NCI-H510A treated with DMSO at 0.1 percent for 48 hours (cell line): ENCODE measurements at regions not wholly inside any gene's neighbourhood (a gene's known extent, or its start where the extent isn't known, plus 50 kb on each side); places are given as distances from the start of the nearest gene placed in this dataset.

Experiments used
- DNase-seq: peaks from one replicate; lab custom pipeline; 2025; lab: John Stamatoyannopoulos, UW

- DNase-seq = no peak
Measured at GRCh38 chr1:72936942-72937341, 654.6 kb upstream of the NEGR1 start.

DNA sequence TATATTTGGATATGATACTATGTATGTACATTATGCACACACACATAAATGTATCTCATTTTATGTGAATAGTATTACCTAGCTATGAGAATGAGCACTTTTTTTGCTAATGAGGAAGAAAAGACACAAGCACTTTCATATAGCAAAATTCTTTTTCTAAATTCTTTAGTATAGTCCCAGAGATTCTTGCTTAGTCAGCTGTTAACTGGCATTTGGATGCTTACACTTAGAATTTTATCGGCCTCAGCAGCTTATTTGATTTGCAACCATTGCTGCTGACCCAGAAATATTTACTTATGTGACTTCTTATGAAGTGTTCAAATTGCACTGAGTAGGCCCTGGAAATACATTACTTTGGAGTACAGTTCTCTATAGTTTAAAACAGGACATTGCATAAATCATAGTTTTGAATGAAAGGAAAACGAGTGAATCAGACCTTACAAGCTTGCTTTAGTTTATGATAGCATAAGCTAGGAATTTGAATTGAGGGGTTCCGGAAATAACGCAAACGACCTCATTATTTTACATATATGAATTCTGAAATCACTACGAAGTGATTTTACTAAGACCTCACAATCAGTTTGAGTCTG lies 653.9 kb upstream of the NEGR1 start:
- DNase-seq = no peak

DNA sequence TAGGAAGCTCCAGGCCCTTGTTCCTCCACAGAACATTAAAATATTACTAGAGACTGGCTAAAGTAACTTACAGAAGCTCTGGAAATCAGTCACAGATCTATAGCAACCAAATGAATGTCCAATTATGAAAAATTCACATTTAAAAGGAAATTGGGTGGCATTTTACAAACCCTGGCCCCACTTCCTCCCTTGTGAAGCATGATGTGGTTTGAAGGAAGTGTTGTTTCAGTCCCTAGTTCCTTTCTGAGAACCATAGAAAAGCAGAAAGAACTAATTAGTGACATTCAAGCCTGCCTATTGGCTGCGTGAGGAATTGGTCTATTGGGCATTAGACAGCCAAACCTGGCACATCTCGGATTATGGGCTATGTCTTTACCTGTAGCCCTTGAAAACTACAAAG lies 649.7 kb upstream of the NEGR1 start:
- no peak for DNase-seq

DNA sequence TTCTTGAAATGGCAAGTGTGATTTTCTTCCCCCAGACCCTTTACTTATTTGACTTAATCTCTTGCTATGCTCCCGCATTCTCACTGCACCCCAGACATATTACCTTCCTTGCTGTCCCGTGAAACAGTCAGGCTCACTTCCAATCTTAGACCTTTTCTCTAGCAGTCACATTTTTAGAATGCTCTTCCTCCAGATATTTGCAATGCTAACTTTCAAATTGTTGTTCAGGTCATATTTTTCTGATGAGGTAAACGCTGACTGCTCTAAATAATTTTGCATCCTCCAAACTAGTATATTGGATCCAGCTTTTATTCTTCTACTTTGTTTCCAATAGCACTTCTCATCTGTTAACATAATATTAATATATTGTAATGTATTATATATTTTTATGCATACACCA lies 648.2 kb upstream of the NEGR1 start:
- no peak for DNase-seq

DNA sequence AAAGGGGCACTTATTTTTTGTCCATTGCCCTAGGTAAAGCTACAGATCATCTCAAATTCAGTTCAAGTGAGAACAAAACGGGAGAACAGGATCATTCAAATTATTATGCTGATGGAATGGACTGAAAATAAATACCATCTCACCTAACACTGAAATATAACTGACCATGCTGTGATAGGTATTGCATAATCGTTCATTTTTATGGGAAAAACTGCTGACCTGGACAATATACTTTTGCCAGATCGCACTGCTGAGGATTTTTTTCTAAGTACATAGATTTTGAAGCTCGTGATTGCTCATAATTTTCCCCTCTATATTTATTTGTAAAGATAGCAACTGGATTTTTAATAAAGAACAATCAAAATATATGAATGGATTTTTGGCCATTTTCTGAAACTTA lies 636.6 kb upstream of the NEGR1 start:
- DNase-seq = no peak

GRCh38 chr1:72917920-72918319 lies 635.6 kb upstream of the NEGR1 start:
- no peak for DNase-seq

DNA sequence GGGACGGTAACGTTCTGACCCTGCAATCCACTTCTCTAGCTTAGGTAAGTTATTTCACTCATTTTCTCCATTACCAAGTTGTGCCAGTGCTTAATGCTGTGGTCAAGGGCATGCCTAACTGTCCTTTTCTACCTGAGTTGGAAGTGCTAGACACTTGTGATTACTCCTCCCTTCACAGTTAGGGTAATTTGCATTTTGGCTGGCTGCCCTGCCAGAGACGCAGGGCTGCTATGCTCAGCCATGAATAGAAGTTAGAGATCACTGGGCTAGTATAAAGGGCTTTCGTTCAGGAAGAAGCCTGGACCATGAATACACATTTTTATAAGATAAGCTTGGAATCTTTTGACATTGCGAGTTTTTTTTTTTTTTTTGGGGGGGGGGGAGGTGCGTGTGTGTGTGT lies 633.2 kb upstream of the NEGR1 start:
- peak; percentile 77 for DNase-seq

DNA sequence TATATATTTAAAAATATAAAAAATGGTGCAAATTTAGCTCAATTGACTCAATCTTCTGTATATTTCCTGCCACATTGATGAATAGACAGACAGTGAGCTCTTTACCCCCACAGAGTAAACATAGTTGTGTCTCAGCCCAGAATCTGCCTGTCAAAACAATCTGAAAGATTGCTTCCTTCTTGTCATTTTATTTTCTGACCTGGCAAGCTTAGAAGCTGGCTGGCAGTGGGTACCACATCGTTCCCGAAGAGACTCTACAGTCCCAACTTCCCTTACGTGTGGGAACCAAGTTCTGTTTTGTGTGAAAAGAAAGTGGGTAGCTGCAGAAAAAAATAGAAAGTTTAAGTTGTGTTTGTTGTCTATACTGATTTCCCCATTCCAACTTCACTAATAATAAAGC lies 629.3 kb upstream of the NEGR1 start:
- peak; percentile 25 for DNase-seq

- DNase-seq = no peak
Measured at GRCh38 chr1:72896256-72896655, 613.9 kb upstream of the NEGR1 start.

DNA sequence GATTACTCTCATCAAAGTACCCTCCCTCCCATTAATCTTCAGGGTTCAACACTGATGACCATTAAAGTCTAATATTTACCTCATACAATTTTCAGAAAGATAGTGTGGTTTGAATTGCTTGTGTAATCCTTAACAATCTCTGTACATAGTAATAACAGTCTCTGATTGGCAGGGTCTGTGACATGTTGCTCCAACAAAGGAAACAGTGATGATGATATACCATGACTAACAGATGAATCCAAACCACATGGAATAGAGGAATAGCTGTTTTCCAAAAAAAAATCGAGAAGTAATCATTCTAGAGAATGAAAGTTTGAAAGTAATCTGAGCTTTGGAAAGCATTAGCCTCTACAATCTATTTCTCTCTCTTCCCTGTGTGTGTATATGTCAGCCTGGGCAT lies 610.1 kb upstream of the NEGR1 start:
- DNase-seq = no peak

GRCh38 chr1:72891976-72892375 lies 609.6 kb upstream of the NEGR1 start:
- DNase-seq = no peak

DNA sequence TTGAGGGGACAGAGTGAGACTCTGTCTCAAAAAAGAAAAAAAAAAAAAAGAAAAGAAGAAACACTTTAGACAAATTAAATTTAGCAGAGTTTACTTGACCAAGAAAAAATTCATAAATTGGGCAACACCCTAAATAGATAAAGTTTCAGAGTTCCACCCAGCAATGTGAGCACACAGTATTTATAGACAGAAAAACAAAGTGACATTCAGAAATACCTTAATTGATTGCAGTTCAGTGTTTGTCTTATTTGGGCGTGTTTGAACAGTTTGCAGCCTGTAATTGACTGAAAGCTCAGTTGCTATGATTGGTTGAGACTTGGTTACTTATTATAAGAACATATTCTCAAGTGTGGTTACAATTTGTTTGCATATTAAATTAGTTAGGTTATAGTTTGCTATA lies 603.5 kb upstream of the NEGR1 start:
- DNase-seq = no peak

- no peak for DNase-seq
Measured at GRCh38 chr1:72885017-72885416, 602.7 kb upstream of the NEGR1 start.

- DNase-seq = no peak
Measured at GRCh38 chr1:72869873-72870272, 587.5 kb upstream of the NEGR1 start.

- DNase-seq = no peak
Measured at GRCh38 chr1:72869441-72869840, 587.1 kb upstream of the NEGR1 start.

DNA sequence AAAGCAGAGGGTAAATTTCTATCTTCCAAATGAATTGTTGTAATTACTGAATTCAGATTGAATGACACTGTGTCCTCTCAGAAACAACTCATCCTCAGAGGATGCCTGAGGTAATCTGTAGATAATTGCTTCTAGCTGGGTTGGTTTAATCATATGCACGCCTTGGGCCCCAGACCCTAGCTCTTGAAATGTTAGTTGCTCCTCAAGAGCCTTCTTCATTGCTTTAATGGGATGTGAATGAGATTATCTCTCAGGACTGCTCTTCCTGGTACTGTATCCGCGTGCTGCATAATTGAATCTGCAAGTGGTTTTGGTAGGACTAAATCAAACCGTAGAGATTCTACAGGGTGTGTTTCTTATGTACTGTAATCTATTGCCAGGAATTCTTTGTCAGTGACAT lies 569.3 kb upstream of the NEGR1 start:
- DNase-seq = no peak

GRCh38 chr1:72848997-72849396 lies 566.7 kb upstream of the NEGR1 start:
- no peak for DNase-seq

DNA sequence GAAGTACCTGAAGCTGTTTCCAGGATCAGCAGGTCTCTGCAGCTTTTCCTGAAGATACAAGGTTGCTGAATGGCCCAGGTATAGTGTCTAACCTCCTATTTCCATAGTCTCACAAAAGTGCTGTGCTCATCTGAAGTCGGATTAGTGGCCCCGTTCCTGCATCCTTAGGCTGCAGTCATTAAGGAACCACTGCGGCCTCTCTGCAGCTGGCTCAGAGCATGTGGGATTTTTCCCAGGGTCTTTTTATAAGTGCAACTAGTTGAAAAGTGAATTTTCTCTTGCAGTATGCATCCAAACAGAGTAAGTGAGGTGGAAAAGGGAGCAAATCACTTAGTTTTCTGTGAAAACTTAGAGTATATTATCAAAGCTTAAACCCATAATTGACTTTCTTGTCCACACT lies 565.3 kb upstream of the NEGR1 start:
- no peak for DNase-seq

DNA sequence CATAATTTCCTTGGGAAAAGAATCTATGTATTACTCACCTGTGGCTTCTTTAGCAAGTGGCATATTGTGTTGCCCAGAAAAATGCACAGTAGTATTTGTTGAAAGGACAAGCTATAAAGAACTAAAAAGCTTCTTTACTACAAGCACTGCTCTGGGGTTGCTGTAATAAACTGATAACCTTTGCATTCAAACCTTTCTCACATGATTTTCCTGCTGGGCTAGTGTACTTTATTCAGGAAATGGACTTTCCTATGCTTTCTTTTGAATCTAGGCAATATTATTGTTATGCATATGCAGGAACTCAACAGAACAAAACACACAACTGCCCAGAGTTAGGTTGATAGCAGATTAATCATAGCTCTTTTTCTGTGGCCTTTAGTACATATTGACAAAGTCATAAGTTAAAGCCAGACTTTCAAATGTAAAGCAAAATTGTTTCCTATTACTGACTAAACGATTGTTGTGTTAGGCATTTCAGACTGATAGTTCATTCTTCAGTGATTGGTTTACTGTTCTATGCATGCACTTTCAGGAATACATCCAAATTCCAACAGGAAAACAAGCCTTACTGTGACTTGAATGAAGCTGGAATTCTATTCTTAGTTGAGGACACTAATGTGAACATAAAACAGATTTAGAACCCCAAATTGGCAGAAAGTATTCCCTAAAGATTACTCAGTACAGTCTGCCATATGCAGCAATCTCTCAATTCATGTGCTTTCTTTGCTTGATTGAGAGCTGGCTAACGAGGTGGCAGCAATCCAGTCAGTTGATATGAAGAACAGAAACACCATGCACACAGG lies 564.3 kb upstream of the NEGR1 start:
- no peak for DNase-seq

- DNase-seq = no peak
Measured at GRCh38 chr1:72845981-72846380, 563.6 kb upstream of the NEGR1 start.

DNA sequence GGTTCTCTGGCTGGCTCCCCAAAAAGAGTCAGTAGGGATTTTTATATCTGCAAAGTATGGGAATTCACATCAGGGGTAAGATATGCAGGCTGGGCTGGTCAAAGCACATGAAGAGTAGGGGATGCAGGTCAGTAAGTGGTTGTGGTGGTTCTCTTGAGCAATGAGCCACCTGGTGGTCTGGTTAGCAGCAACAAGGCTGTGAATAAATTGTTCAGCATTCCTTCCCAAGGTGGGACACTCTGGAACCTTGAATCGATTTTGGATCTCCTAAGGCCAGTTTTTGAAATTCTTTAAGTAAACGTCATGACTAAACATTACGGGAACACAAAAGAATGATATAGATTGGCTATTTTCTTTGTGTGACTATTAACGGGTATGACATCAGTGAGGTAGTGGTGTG lies 563.0 kb upstream of the NEGR1 start:
- no peak for DNase-seq

DNA sequence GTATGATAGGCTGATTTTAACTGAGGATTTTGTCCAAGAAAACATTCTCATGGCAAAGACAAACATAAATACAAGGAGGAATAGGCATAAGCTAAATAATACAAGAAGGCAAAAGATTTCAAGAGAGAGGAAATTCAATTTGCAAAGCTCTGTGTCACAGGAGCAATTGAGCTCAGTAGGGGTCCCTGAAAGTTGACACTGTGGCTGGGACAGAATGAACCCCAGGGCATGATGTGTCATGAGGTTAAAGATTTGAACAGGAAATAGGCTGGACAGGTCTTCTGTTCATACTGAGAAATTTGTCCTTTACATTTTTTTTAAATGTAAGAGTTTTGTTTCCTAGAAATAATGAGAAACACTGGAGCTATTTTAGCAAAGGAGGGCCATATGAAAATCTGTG lies 555.4 kb upstream of the NEGR1 start:
- DNase-seq = no peak

GRCh38 chr1:72830606-72831390 lies 548.5 kb upstream of the NEGR1 start:
- DNase-seq = no peak
